HFFc6 (cell line): ENCODE measurements at regions not wholly inside any gene's neighbourhood (a gene's known extent, or its start where the extent isn't known, plus 50 kb on each side); places are given as distances from the start of the nearest gene placed in this dataset.

Experiments
- DNase-seq: peaks from one replicate; pipeline ENCODE4 v3.0.0-alpha.2; 2018
- H3K27ac Mint-ChIP-seq: 2 replicates; pipeline ENCODE4 v1.8.0; 2020; ENCODE audit warnings: mild to moderate bottlenecking, mixed read lengths
- H3K27me3 Mint-ChIP-seq: 2 replicates; pipeline ENCODE4 v1.8.0; 2021; ENCODE audit warnings: mild to moderate bottlenecking, moderate library complexity, mixed read lengths; ENCODE audit not compliant: insufficient read depth
- H3K36me3 Mint-ChIP-seq: 2 replicates; pipeline ENCODE4 v1.8.0; 2021; ENCODE audit warnings: low read depth, mixed read lengths
- H3K4me1 Mint-ChIP-seq: 2 replicates; pipeline ENCODE4 v1.8.0; 2020; ENCODE audit warnings: low read depth, mixed read lengths
- H3K4me3 Mint-ChIP-seq: 2 replicates; pipeline ENCODE4 v1.8.0; 2020; ENCODE audit warnings: mild to moderate bottlenecking, moderate library complexity, mixed read lengths
- H3K9me3 Mint-ChIP-seq: 2 replicates; pipeline ENCODE4 v1.8.0; 2020; ENCODE audit warnings: mild to moderate bottlenecking, mixed read lengths
- TF ChIP-seq, protein P1 (sequence below): fragments of 200-600 bp; sonication (generic); IDR thresholded peaks from 2 replicates; pipeline ENCODE4 v1.5.0; 2021; ENCODE audit warnings: antibody characterized with exemption, mild to moderate bottlenecking

DNA sequence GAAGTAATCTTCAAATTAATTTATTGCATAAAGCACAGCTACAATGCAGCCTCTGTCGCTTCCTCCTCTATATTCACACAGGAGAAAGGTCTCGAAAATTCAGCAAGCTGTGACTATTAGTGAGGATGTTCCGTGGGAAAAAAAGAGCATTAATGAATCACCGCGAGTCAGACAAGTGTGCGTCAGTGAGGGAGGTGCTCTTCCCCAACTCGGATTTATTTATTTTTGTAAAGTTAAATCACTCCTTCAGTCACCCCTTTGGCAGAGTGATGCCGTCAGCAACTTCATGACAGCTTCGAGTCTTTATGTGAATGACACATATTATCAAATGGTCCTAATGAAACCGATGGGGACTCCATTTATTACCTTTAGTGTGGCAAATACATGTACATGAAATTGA is 648.9 kb upstream of the SALL3 start:
- TF ChIP-seq, protein P1, sequence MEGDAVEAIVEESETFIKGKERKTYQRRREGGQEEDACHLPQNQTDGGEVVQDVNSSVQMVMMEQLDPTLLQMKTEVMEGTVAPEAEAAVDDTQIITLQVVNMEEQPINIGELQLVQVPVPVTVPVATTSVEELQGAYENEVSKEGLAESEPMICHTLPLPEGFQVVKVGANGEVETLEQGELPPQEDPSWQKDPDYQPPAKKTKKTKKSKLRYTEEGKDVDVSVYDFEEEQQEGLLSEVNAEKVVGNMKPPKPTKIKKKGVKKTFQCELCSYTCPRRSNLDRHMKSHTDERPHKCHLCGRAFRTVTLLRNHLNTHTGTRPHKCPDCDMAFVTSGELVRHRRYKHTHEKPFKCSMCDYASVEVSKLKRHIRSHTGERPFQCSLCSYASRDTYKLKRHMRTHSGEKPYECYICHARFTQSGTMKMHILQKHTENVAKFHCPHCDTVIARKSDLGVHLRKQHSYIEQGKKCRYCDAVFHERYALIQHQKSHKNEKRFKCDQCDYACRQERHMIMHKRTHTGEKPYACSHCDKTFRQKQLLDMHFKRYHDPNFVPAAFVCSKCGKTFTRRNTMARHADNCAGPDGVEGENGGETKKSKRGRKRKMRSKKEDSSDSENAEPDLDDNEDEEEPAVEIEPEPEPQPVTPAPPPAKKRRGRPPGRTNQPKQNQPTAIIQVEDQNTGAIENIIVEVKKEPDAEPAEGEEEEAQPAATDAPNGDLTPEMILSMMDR, result no peak
- no peaks in the 10 kb centered on the region for H3K36me3 Mint-ChIP-seq
- DNase-seq, result no peak
- H3K9me3 Mint-ChIP-seq, result peaks cover 72% of the 10 kb centered on the region
- H3K4me3 Mint-ChIP-seq, result no peak overlapping the region
- no peaks in the 10 kb centered on the region for H3K27me3 Mint-ChIP-seq
- H3K4me1 Mint-ChIP-seq, result no peaks in the 10 kb centered on the region
- H3K27ac Mint-ChIP-seq, result no peak overlapping the region

DNA sequence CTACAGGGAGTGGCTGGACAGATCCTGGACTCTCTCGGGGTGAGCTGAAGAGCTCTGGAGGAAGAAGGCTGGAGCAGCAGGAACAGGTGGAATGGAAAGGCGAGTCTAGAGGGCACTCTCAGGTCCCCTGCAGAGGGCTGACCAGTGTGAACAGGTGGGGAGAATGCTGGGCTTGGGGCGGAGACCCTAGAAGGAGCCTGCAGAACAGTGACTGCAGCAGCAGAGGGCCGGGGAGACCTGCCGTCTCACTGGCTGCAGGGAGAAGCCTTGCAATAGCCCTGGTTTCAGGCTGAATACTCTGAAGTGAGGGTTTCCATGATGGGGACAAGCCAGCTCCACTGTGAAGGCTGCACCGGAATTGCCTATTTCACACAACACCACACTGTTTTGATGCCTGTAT is 626.7 kb upstream of the SALL3 start:
- Mint-ChIP-seq H3K27me3 (no peaks in the 10 kb centered on the region), H3K27ac (no peak overlapping the region), H3K36me3 (0 out of 2 replicates have a peak, but pooled peaks cover 5% of the 10 kb centered on the region), H3K4me1 (no peaks in the 10 kb centered on the region), H3K4me3 (no peak overlapping the region), H3K9me3 (peaks cover 47% of the 10 kb centered on the region)
- DNase-seq, result no peak
- TF ChIP-seq, protein P1, result no peak

DNA sequence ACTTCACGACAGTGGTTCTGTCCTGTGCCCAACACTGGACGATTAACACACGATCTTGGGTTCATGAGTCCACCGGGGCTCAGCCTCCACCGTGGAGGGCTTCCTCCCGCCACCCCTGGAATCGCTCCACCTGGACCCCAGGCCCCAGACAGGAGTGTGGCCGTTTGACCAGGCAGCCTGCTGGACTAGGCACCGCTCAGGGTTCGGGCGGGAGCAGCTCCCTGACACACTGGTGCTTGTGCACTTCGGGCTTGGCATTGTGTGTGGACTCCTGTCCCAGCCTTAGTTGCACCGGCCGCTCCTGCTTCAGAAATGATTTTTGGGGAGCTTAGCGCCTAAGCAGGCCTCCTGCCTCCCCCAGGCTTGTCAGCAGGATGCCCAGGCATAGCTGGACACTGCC is 617.4 kb upstream of the SALL3 start:
- no peak for DNase-seq
- no peaks in the 10 kb centered on the region for H3K4me1 Mint-ChIP-seq
- no peak overlapping the region for H3K27ac Mint-ChIP-seq
- TF ChIP-seq, protein P1, result no peak
- H3K9me3 Mint-ChIP-seq, result peaks cover 70% of the 10 kb centered on the region
- H3K36me3 Mint-ChIP-seq, result peaks cover 6% of the 10 kb centered on the region; the same call in 1 of the 2 replicates
- H3K4me3 Mint-ChIP-seq, result no peak overlapping the region
- no peaks in the 10 kb centered on the region; the same call in 1 of the 2 replicates for H3K27me3 Mint-ChIP-seq

DNA sequence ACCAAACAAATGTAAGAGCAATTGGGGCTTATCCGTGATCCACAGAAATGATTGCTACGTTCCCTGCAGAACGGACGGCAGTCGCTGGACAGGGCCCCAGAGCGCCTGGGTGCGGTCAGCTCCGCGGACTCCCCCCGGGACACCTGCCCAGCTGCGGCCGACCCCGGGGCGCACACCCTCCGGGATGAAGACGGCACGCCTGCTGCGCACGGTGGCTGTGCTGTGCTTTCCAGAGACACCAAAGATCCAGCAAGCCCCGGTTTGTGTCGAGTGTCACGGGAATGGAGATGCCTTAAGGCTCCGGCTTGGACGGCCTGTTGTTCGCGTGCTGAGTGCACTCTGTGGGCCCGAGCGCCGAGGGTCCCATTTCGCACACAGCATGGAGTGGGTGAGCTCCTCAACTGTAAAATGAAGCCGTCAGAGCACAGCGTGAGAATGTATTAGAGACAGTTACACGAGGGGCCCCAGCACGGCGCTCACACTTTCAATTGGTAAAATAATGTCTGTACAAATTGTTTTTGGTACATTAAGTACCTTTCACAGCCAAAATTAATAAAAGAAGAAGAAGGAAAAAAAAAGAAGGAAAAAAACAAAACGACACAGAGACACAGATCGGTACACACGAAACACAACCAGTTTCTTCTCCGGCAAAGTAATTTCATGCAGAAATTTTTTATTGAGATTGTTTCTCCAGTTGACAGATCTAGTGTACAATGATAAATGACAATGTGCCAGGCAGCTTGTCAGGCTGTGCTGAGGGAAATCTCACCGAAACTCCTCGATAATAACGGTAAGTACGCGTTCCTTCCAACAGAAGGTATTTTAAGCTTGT is 615.8 kb upstream of the SALL3 start:
- Mint-ChIP-seq H3K4me3 (no peak overlapping the region), H3K9me3 (peaks cover 57% of the 10 kb centered on the region), H3K27ac (no peak overlapping the region), H3K4me1 (no peaks in the 10 kb centered on the region), H3K27me3 (no peaks in the 10 kb centered on the region; the same call in 1 of the 2 replicates), H3K36me3 (peaks cover 6% of the 10 kb centered on the region; the same call in 1 of the 2 replicates)
- TF ChIP-seq, protein P1, result no peak
- no peak for DNase-seq

DNA sequence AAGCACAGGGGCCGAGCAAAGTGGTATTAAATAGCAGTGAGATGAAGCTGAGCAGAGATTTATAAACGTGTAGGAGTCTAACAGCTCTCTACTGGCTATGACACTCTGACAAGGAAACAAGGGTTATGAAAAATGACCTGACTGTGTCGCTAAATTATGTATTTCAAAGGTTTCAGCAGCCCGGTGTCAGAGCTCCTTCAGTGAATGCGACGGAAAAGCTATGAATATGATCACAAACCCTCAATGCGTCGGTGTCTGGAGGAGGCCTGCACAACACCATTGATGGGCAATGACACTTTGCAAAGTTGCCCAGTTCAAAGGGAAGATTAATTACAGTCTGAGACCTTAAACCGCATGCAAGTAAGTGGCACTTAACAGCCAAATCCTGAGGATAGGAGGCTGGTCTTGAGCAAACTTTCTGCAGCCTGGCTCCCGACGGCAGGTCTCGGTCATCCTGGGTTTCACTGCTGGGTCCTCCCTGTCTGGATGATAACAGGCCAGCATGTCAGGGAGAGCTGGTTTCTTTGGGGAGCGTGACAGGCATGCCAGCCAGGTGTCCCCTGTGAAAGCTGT is 615.1 kb upstream of the SALL3 start:
- Mint-ChIP-seq H3K4me3 (no peak overlapping the region), H3K36me3 (peaks cover 6% of the 10 kb centered on the region; the same call in 1 of the 2 replicates), H3K27ac (no peak overlapping the region), H3K27me3 (no peaks in the 10 kb centered on the region; the same call in 1 of the 2 replicates), H3K9me3 (peaks cover 54% of the 10 kb centered on the region), H3K4me1 (no peaks in the 10 kb centered on the region)
- DNase-seq, result no peak
- TF ChIP-seq, protein P1, result no peak
